CD4-positive, alpha-beta memory T cell (primary cell): ENCODE measurements at regions not wholly inside any gene's neighbourhood (a gene's known extent, or its start where the extent isn't known, plus 50 kb on each side); places are given as distances from the start of the nearest gene placed in this dataset.
A peak's percentile ranks its signal among the peaks of the same experiment; 100 is the strongest.

Experiments
- CTCF ChIA-PET: fragments of 350-600 bp; sonication (Branson Sonifier 250); formaldehyde crosslinking; loops from one replicate; lab custom pipeline; 2021; ENCODE audit warnings: inconsistent platforms; ENCODE audit not compliant: partially characterized antibody; lab: Charles Lee
- POLR2A ChIA-PET: fragments of 350-600 bp; sonication (Branson Sonifier 250); formaldehyde crosslinking; loops from one replicate; lab custom pipeline; 2021; ENCODE audit not compliant: partially characterized antibody; lab: Charles Lee
- DNase-seq, 5 donors: peaks; one replicate each; pipeline versions ENCODE4 v3.0.0 to v3.0.0-alpha.2; 2020 to 2022; ENCODE audit warnings: mixed read lengths in 1 of 5
- H3K27ac ChIP-seq: one replicate; pipeline ENCODE4 v1.7.0; 2013; ENCODE audit warnings: low read depth, low read length
- H3K27me3 ChIP-seq: 2 replicates; pipeline ENCODE4 v1.7.0; 2013; ENCODE audit warnings: mild to moderate bottlenecking, low read length, moderate library complexity; ENCODE audit not compliant: insufficient read depth
- H3K36me3 ChIP-seq: 2 replicates; pipeline ENCODE4 v1.7.0; 2013; ENCODE audit warnings: mild to moderate bottlenecking, low read length, moderate library complexity; ENCODE audit not compliant: insufficient read depth
- H3K4me1 ChIP-seq: 2 replicates; pipeline ENCODE4 v1.7.0; 2013; ENCODE audit warnings: mild to moderate bottlenecking, low read length, moderate library complexity; ENCODE audit not compliant: insufficient read depth
- H3K4me3 ChIP-seq, 2 donors: one replicate each; pipeline ENCODE4 v1.7.0; 2013; ENCODE audit warnings: low read length in 2 of 2, mild to moderate bottlenecking in 1 of 2
- H3K9me3 ChIP-seq, 2 donors: one replicate each; pipeline ENCODE4 v1.7.0; 2013; ENCODE audit warnings: low read length in 2 of 2, control low read depth in 1 of 2; ENCODE audit not compliant: control insufficient read depth in 1 of 2
- H3K27ac Mint-ChIP-seq, 7 donors: one replicate each; pipeline ENCODE4 v1.8.0; 2020 to 2021; ENCODE audit warnings: mixed read lengths in 7 of 7, mild to moderate bottlenecking in 6 of 7, inconsistent platforms in 3 of 7, moderate library complexity in 3 of 7
- H3K27me3 Mint-ChIP-seq, 2 donors: one replicate each; pipeline ENCODE4 v1.8.0; 2020 to 2021; ENCODE audit warnings: mixed read lengths in 2 of 2
- H3K36me3 Mint-ChIP-seq, 2 donors: one replicate each; pipeline ENCODE4 v1.8.0; 2020 to 2021; ENCODE audit warnings: mixed read lengths in 2 of 2, inconsistent platforms in 1 of 2, mild to moderate bottlenecking in 1 of 2
- H3K4me1 Mint-ChIP-seq, 4 donors: one replicate each; pipeline ENCODE4 v1.8.0; 2020 to 2021; ENCODE audit warnings: mixed read lengths in 4 of 4, mild to moderate bottlenecking in 1 of 4
- H3K4me3 Mint-ChIP-seq, 8 donors: one replicate each; pipeline ENCODE4 v1.8.0; 2020 to 2021; ENCODE audit warnings: mixed read lengths in 8 of 8, mild to moderate bottlenecking in 7 of 8, moderate library complexity in 6 of 8, inconsistent platforms in 3 of 8
- H3K9me3 Mint-ChIP-seq, 8 donors: one replicate each; pipeline ENCODE4 v1.8.0; 2020 to 2021; ENCODE audit warnings: mixed read lengths in 8 of 8, mild to moderate bottlenecking in 5 of 8, inconsistent platforms in 3 of 8, moderate library complexity in 1 of 8
- intact Hi-C: fragments of 100-400 bp; cut with micrococcal nuclease; formaldehyde crosslinking; loops from one replicate; pipeline ENCODE4 v1.15.1; 2023

DNA sequence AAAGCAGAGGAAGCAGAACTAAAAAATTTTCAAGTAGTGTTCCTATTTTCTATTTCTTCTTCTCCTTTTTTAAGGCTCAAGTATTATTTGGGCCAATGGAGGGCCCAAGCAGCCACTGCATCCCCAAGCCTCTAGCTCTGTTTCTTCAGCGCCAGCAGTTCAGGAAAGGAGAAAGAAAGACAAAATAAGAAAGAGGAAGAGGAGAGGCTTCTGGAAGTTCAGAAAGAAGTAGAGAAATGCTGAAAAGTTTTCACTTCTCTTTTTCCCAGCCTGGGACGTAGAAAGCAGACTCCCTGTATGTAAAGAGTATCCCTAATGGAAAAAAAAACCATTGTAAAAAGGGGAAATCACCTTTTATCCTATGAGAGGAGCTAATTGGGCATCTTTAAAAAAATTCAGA is 165.5 kb upstream of the KLF12 start:
- H3K9me3 ChIP-seq: no peaks in the 10 kb centered on the region
- intact Hi-C loops: no loop called here
- H3K27ac Mint-ChIP-seq: no peak overlapping the region
- peaks cover 0 to 11% (median 6%) of the 10 kb centered on the region in 4 donors for H3K4me1 Mint-ChIP-seq
- no peaks in the 10 kb centered on the region for H3K4me1 ChIP-seq
- peaks cover 0 to 2% (median 0%) of the 10 kb centered on the region in 8 donors for H3K9me3 Mint-ChIP-seq
- H3K4me3 Mint-ChIP-seq: no peak overlapping the region
- H3K36me3 Mint-ChIP-seq: peaks cover 3 to 15% of the 10 kb centered on the region in 2 donors
- no peaks in the 10 kb centered on the region for H3K27me3 ChIP-seq
- POLR2A ChIA-PET: interaction anchor here (2.4 kb wide), 1 partner anchor 9 kb away, joined by 8 read pairs; no protein-coding TSS in a partner anchor
- no peak overlapping the region for H3K4me3 ChIP-seq
- no peak overlapping the region for H3K27ac ChIP-seq
- DNase-seq: no peak
- no peaks in the 10 kb centered on the region for H3K36me3 ChIP-seq
- CTCF ChIA-PET: no interaction called here
- H3K27me3 Mint-ChIP-seq: no peaks in the 10 kb centered on the region

- Histone ChIP-seq H3K4me3 (no peak overlapping the region), H3K27me3 (no peaks in the 10 kb centered on the region), H3K27ac (no peak overlapping the region), H3K36me3 (no peaks in the 10 kb centered on the region), H3K9me3 (no peaks in the 10 kb centered on the region), H3K4me1 (no peaks in the 10 kb centered on the region)
- no peaks in the 10 kb centered on the region for H3K27me3 Mint-ChIP-seq
- no peak for DNase-seq
- H3K36me3 Mint-ChIP-seq: peaks cover 3 to 16% of the 10 kb centered on the region in 2 donors
- H3K27ac Mint-ChIP-seq: peak overlapping the region in 1 of 7 donors; percentile 60
- peaks cover 0 to 11% (median 5%) of the 10 kb centered on the region in 4 donors for H3K4me1 Mint-ChIP-seq
- CTCF ChIA-PET: no interaction called here
- no peaks in the 10 kb centered on the region for H3K9me3 Mint-ChIP-seq
- POLR2A ChIA-PET: no interaction called here
- H3K4me3 Mint-ChIP-seq: no peak overlapping the region
- intact Hi-C loops: no loop called here
Observed at GRCh38 chr13:74298923-74299322, 164.7 kb upstream of the KLF12 start.

DNA sequence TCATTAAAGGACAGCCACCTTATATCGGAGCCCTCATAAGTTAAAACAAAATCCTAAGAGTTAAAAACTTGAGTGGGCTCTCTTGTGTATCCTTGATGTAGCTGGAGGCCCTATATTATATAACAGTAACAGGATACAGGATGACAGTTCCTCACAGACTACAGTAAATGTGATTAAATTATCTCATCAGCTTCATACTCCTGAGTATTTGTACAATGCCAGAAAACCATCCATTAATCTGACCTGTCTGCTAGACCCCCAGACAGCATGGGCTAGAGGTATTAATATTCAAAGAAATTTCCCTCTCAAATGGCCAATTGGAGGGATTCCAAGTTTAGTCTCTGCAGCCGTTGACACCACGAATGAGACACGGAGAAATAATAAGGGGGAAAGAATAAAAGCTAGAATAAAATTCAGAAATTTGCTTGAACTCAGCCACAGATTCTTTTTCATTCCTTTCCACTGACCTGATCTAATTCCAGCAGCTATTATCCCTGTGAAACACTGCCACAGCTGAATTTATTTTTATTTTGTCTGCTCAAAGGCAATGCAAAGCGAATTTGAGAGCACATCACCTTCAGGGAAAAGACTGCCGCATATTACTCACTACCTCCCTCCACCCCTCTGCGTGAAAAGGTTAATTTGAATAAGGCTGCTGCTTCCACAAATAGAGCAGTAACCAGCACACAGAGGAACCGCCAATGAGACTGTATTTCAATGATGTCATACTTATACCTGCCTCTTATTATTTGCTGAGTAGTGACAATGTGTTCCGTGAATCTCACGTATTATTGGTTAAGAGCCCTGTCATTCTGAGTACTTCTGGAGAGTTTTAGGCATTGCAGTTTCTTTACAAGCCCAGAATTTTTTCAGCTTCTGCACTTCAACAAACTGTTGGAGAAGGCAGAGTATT is 155.9 kb upstream of the KLF12 start:
- peaks cover 0 to 3% of the 10 kb centered on the region in 2 donors for H3K27me3 Mint-ChIP-seq
- no peak overlapping the region for H3K4me3 ChIP-seq
- ChIA-PET POLR2A (interaction anchor here (1.1 to 7.8 kb wide), 3 partner anchors 10 to 170 kb away, joined by 3 to 265 read pairs (median 8); partner anchors contain the start of gene KLF12), CTCF (interaction anchor here (1.0 to 8.3 kb wide), 9 partner anchors 155 to 930 kb away, joined by 3 to 204 read pairs (median 4); partner anchors contain the start of gene KLF12)
- H3K9me3 ChIP-seq: no peaks in the 10 kb centered on the region
- peaks cover 0 to 4% (median 0%) of the 10 kb centered on the region in 8 donors for H3K9me3 Mint-ChIP-seq
- intact Hi-C loops: loop anchor here (5.0 kb wide), 1 partner anchor 523 kb away; no protein-coding TSS in a partner anchor
- peaks cover 49 to 61% (median 52%) of the 10 kb centered on the region in 4 donors for H3K4me1 Mint-ChIP-seq
- no peaks in the 10 kb centered on the region for H3K36me3 ChIP-seq
- no peak overlapping the region for H3K27ac ChIP-seq
- peak overlapping the region; percentile 54 to 96 (median 81) for H3K27ac Mint-ChIP-seq
- H3K36me3 Mint-ChIP-seq: peaks cover 3 to 5% of the 10 kb centered on the region in 2 donors
- H3K4me3 Mint-ChIP-seq: peak overlapping the region in 5 of 8 donors; percentile 11 to 67 (median 26)
- no peaks in the 10 kb centered on the region for H3K27me3 ChIP-seq
- H3K4me1 ChIP-seq: peaks cover 52% of the 10 kb centered on the region
- DNase-seq: peak; percentile 43 to 75 (median 62)

GRCh38 chr13:74289107-74289506 is 154.9 kb upstream of the KLF12 start:
- Mint-ChIP-seq H3K27ac (peak overlapping the region in 4 of 7 donors; percentile 70 to 98 (median 96)), H3K9me3 (peaks cover 0 to 4% (median 0%) of the 10 kb centered on the region in 8 donors), H3K4me3 (peak overlapping the region in 1 of 8 donors; percentile 23), H3K36me3 (peaks cover 0 to 3% of the 10 kb centered on the region in 2 donors), H3K4me1 (peaks cover 52 to 71% (median 58%) of the 10 kb centered on the region in 4 donors), H3K27me3 (peaks cover 0 to 3% of the 10 kb centered on the region in 2 donors)
- no peak for DNase-seq
- no peaks in the 10 kb centered on the region for H3K9me3 ChIP-seq
- intact Hi-C loops: loop anchor here (5.0 kb wide), 1 partner anchor 522 kb away; no protein-coding TSS in a partner anchor
- ChIA-PET CTCF (interaction anchor here (0.6 to 8.3 kb wide), 16 partner anchors 8 to 931 kb away, joined by 3 to 204 read pairs (median 30); partner anchors contain the start of gene KLF12), POLR2A (interaction anchor here (0.6 to 7.8 kb wide), 19 partner anchors 8 to 1037 kb away, joined by 3 to 265 read pairs (median 4); partner anchors contain the start of gene KLF12)
- no peaks in the 10 kb centered on the region for H3K27me3 ChIP-seq
- no peaks in the 10 kb centered on the region for H3K36me3 ChIP-seq
- no peak overlapping the region for H3K27ac ChIP-seq
- no peak overlapping the region for H3K4me3 ChIP-seq
- peaks cover 53% of the 10 kb centered on the region for H3K4me1 ChIP-seq

GRCh38 chr13:74288361-74288911 is 154.2 kb upstream of the KLF12 start:
- Mint-ChIP-seq H3K27ac (peak overlapping the region; percentile 94 to 98 (median 97)), H3K9me3 (peaks cover 0 to 4% (median 0%) of the 10 kb centered on the region in 8 donors), H3K4me3 (peak overlapping the region; percentile 75 to 89 (median 84)), H3K36me3 (peaks cover 0 to 3% of the 10 kb centered on the region in 2 donors), H3K27me3 (peaks cover 0 to 3% of the 10 kb centered on the region in 2 donors), H3K4me1 (peaks cover 52 to 72% (median 59%) of the 10 kb centered on the region in 4 donors)
- DNase-seq: peak in 4 of 5 donors; percentile 29 to 54 (median 38)
- peak overlapping the region in 1 of 2 donors; percentile 32 for H3K4me3 ChIP-seq
- ChIA-PET CTCF (interaction anchor here (0.6 to 8.3 kb wide), 35 partner anchors 9 to 931 kb away, joined by 3 to 204 read pairs (median 14); partner anchors contain the start of gene KLF12), POLR2A (interaction anchor here (0.6 to 7.8 kb wide), 35 partner anchors 9 to 1038 kb away, joined by 3 to 265 read pairs (median 5); partner anchors contain the start of gene KLF12)
- intact Hi-C loops: loop anchor here (5.0 kb wide), 1 partner anchor 521 kb away; no protein-coding TSS in a partner anchor
- H3K27ac ChIP-seq: peak overlapping the region; percentile 56
- H3K27me3 ChIP-seq: no peaks in the 10 kb centered on the region
- H3K4me1 ChIP-seq: peaks cover 53% of the 10 kb centered on the region
- no peaks in the 10 kb centered on the region for H3K36me3 ChIP-seq
- no peaks in the 10 kb centered on the region for H3K9me3 ChIP-seq

GRCh38 chr13:74287724-74288169 is 153.5 kb upstream of the KLF12 start:
- POLR2A ChIA-PET: interaction anchor here (0.6 to 7.8 kb wide), 40 partner anchors 9 to 1038 kb away, joined by 3 to 265 read pairs (median 5); partner anchors contain the start of gene KLF12
- CTCF ChIA-PET: interaction anchor here (0.8 to 8.3 kb wide), 47 partner anchors 10 to 932 kb away, joined by 3 to 204 read pairs (median 10); partner anchors contain the start of gene KLF12
- Histone ChIP-seq H3K27ac (peak overlapping the region; percentile 56), H3K27me3 (no peaks in the 10 kb centered on the region), H3K36me3 (no peaks in the 10 kb centered on the region), H3K4me1 (peaks cover 53% of the 10 kb centered on the region), H3K4me3 (peak overlapping the region; percentile 1 to 5), H3K9me3 (no peaks in the 10 kb centered on the region)
- Mint-ChIP-seq H3K4me1 (peaks cover 50 to 72% (median 60%) of the 10 kb centered on the region in 4 donors), H3K27ac (peak overlapping the region; percentile 94 to 98 (median 97)), H3K4me3 (peak overlapping the region; percentile 75 to 89 (median 84)), H3K9me3 (peaks cover 0 to 4% (median 0%) of the 10 kb centered on the region in 8 donors), H3K36me3 (peaks cover 0 to 3% of the 10 kb centered on the region in 2 donors), H3K27me3 (peaks cover 0 to 3% of the 10 kb centered on the region in 2 donors)
- intact Hi-C loops: loop anchor here (1.0 to 5.0 kb wide), 11 partner anchors 43 to 533 kb away; partner anchors contain the start of gene KLF12
- peak; percentile 87 to 98 (median 93) for DNase-seq
